ENCODE measurements at regions not wholly inside any gene's neighbourhood (a gene's known extent, or its start where the extent isn't known, plus 50 kb on each side); places are given as distances from the start of the nearest gene placed in this dataset.
"Not testable (repeated sequence)": the region's sequence is repeated elsewhere in the genome, so short reads cannot be mapped to it uniquely, and the experiment has no call there.

- Histone ChIP-seq H3K9me3 (ENCODE audit: control insufficient read depth in 5 of 5, low read length in 5 of 5) (peaks cover 0 to 3% (median 0%) of the 10 kb centered on the region in 5 donors), H3K27ac (ENCODE audit: low read depth, low read length) (no peak overlapping the region), H3K9ac (ENCODE audit: low read length in 5 of 5) (no peak overlapping the region), H3K4me3 (ENCODE audit: low read depth in 1 of 5, low read length in 5 of 5) (no peak overlapping the region), H3K4me1 (ENCODE audit: control insufficient read depth in 5 of 5, insufficient read depth in 5 of 5, low read length in 5 of 5) (no peaks in the 10 kb centered on the region), H3K27me3 (ENCODE audit: control insufficient read depth in 5 of 5, insufficient read depth in 4 of 5, low read length in 5 of 5) (no peaks in the 10 kb centered on the region), H3K36me3 (ENCODE audit: control insufficient read depth in 5 of 5, insufficient read depth in 5 of 5, low read length in 5 of 5) (no peaks in the 10 kb centered on the region)
Measured at GRCh38 chr21:27545754-27546349, 579.0 kb upstream of the ADAMTS5 start.

- H3K27me3 ChIP-seq (ENCODE audit: control insufficient read depth in 5 of 5, insufficient read depth in 4 of 5, low read length in 5 of 5); H3K27ac ChIP-seq (ENCODE audit: low read depth, low read length); H3K4me1 ChIP-seq (ENCODE audit: control insufficient read depth in 5 of 5, insufficient read depth in 5 of 5, low read length in 5 of 5); H3K36me3 ChIP-seq (ENCODE audit: control insufficient read depth in 5 of 5, insufficient read depth in 5 of 5, low read length in 5 of 5); H3K9ac ChIP-seq (ENCODE audit: low read length in 5 of 5); H3K9me3 ChIP-seq (ENCODE audit: control insufficient read depth in 5 of 5, low read length in 5 of 5); H3K4me3 ChIP-seq (ENCODE audit: low read depth in 1 of 5, low read length in 5 of 5): not testable (repeated sequence)
Measured at GRCh38 chr21:27542126-27542525, 575.2 kb upstream of the ADAMTS5 start.

DNA sequence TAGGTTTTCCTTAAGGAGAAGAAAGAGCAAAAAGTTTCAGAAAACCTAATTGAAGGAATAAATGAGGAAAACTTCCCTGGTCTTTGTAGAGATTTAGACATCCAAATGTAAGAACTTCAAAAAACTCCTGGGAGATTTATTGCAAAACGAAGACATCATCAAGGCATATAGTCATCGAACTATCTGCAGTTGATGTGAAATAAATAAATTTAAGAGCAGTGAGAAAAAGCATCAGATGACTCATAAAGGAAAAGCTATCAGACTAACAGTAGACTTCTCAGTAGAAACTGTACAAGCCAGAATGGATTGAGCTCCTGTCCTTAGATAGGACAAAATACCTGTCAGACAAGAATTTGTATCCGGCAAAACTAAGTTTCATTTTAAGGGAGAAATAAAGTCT is 569.4 kb upstream of the ADAMTS5 start:
- Histone ChIP-seq H3K27ac (ENCODE audit: low read depth, low read length) (no peak overlapping the region), H3K9ac (ENCODE audit: low read length in 5 of 5) (no peak overlapping the region), H3K9me3 (ENCODE audit: control insufficient read depth in 5 of 5, low read length in 5 of 5) (no peaks in the 10 kb centered on the region), H3K4me1 (ENCODE audit: control insufficient read depth in 5 of 5, insufficient read depth in 5 of 5, low read length in 5 of 5) (no peaks in the 10 kb centered on the region), H3K36me3 (ENCODE audit: control insufficient read depth in 5 of 5, insufficient read depth in 5 of 5, low read length in 5 of 5) (no peaks in the 10 kb centered on the region), H3K4me3 (ENCODE audit: low read depth in 1 of 5, low read length in 5 of 5) (no peak overlapping the region), H3K27me3 (ENCODE audit: control insufficient read depth in 5 of 5, insufficient read depth in 4 of 5, low read length in 5 of 5) (no peaks in the 10 kb centered on the region)

DNA sequence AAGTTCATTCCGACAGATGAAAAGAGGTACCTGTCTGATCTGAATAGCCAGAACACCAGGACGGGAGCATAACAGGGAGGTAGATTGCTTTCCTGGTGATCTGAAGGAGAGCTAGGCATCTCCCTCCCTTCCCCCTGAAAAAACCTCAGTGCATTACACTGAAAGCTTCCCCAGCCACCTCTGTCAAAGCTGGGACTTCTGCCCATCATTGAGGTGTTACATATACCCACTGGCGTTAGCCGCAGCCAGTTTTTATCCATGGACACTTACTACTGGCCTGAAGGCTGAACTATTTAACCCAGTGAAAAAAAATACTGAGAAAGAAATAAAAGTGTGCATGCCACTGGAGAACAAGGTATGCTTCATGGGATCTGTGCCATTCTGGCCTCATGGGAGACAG is 568.3 kb upstream of the ADAMTS5 start:
- H3K9me3 ChIP-seq (ENCODE audit: control insufficient read depth in 5 of 5, low read length in 5 of 5): no peaks in the 10 kb centered on the region
- H3K4me1 ChIP-seq (ENCODE audit: control insufficient read depth in 5 of 5, insufficient read depth in 5 of 5, low read length in 5 of 5): no peaks in the 10 kb centered on the region
- H3K27me3 ChIP-seq (ENCODE audit: control insufficient read depth in 5 of 5, insufficient read depth in 4 of 5, low read length in 5 of 5): no peaks in the 10 kb centered on the region
- H3K36me3 ChIP-seq (ENCODE audit: control insufficient read depth in 5 of 5, insufficient read depth in 5 of 5, low read length in 5 of 5): no peaks in the 10 kb centered on the region
- no peak overlapping the region for H3K4me3 ChIP-seq (ENCODE audit: low read depth in 1 of 5, low read length in 5 of 5)
- no peak overlapping the region for H3K27ac ChIP-seq (ENCODE audit: low read depth, low read length)
- H3K9ac ChIP-seq (ENCODE audit: low read length in 5 of 5): no peak overlapping the region

GRCh38 chr21:27534206-27534605 is 567.3 kb upstream of the ADAMTS5 start:
- no peaks in the 10 kb centered on the region for H3K27me3 ChIP-seq (ENCODE audit: control insufficient read depth in 5 of 5, insufficient read depth in 4 of 5, low read length in 5 of 5)
- H3K9me3 ChIP-seq (ENCODE audit: control insufficient read depth in 5 of 5, low read length in 5 of 5): no peaks in the 10 kb centered on the region
- H3K4me3 ChIP-seq (ENCODE audit: low read depth in 1 of 5, low read length in 5 of 5): no peak overlapping the region
- no peaks in the 10 kb centered on the region for H3K36me3 ChIP-seq (ENCODE audit: control insufficient read depth in 5 of 5, insufficient read depth in 5 of 5, low read length in 5 of 5)
- H3K4me1 ChIP-seq (ENCODE audit: control insufficient read depth in 5 of 5, insufficient read depth in 5 of 5, low read length in 5 of 5): no peaks in the 10 kb centered on the region
- H3K9ac ChIP-seq (ENCODE audit: low read length in 5 of 5): no peak overlapping the region
- H3K27ac ChIP-seq (ENCODE audit: low read depth, low read length): no peak overlapping the region

GRCh38 chr21:27532076-27532475 is 565.2 kb upstream of the ADAMTS5 start:
- Histone ChIP-seq H3K4me3 (ENCODE audit: low read depth in 1 of 5, low read length in 5 of 5) (no peak overlapping the region), H3K27me3 (ENCODE audit: control insufficient read depth in 5 of 5, insufficient read depth in 4 of 5, low read length in 5 of 5) (no peaks in the 10 kb centered on the region), H3K9ac (ENCODE audit: low read length in 5 of 5) (no peak overlapping the region), H3K4me1 (ENCODE audit: control insufficient read depth in 5 of 5, insufficient read depth in 5 of 5, low read length in 5 of 5) (no peaks in the 10 kb centered on the region), H3K27ac (ENCODE audit: low read depth, low read length) (no peak overlapping the region), H3K36me3 (ENCODE audit: control insufficient read depth in 5 of 5, insufficient read depth in 5 of 5, low read length in 5 of 5) (no peaks in the 10 kb centered on the region), H3K9me3 (ENCODE audit: control insufficient read depth in 5 of 5, low read length in 5 of 5) (no peaks in the 10 kb centered on the region)

DNA sequence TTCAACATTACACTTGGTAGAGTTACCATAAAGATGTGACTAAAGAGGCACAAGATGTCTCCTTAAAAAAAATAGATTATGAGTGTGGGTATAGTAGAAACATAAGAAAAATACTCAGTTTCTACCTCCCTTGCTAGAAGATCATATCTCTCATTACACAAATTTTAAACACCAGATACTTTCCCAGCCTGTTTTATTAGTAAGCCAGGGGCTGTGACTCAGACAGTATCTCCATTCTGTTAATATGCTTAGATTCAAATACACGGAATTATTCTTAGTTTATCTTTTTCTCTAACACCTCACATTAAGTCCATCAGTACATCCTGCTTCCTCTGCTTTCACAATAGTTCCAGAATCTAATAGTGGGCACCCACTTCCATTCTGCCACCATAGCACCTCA is 561.8 kb upstream of the ADAMTS5 start:
- Histone ChIP-seq H3K27ac (ENCODE audit: low read depth, low read length) (no peak overlapping the region), H3K9ac (ENCODE audit: low read length in 5 of 5) (no peak overlapping the region), H3K4me1 (ENCODE audit: control insufficient read depth in 5 of 5, insufficient read depth in 5 of 5, low read length in 5 of 5) (no peaks in the 10 kb centered on the region), H3K4me3 (ENCODE audit: low read depth in 1 of 5, low read length in 5 of 5) (no peak overlapping the region), H3K27me3 (ENCODE audit: control insufficient read depth in 5 of 5, insufficient read depth in 4 of 5, low read length in 5 of 5) (no peaks in the 10 kb centered on the region), H3K9me3 (ENCODE audit: control insufficient read depth in 5 of 5, low read length in 5 of 5) (no peaks in the 10 kb centered on the region), H3K36me3 (ENCODE audit: control insufficient read depth in 5 of 5, insufficient read depth in 5 of 5, low read length in 5 of 5) (no peaks in the 10 kb centered on the region)

DNA sequence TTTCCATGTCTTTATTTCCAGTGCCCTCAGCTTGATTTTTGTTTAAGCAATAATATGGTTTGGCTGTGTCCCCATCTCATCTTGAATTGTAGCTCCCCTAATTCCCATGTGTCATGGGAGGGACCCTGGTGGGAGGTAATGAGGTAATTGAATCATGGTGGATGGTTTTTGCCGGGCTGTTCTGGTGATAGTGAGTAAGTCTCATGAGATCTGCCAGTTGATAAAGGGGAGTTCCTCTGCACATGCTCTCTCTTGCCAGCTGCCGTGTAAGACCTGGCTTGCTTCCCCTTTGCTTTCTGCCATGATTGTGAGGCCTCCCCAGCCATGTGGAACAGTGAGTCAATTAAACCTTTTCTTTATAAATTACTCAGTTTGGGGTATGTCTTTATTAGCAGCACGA is 559.6 kb upstream of the ADAMTS5 start:
- no peak overlapping the region for H3K9ac ChIP-seq (ENCODE audit: low read length in 5 of 5)
- no peaks in the 10 kb centered on the region for H3K27me3 ChIP-seq (ENCODE audit: control insufficient read depth in 5 of 5, insufficient read depth in 4 of 5, low read length in 5 of 5)
- H3K27ac ChIP-seq (ENCODE audit: low read depth, low read length): no peak overlapping the region
- H3K9me3 ChIP-seq (ENCODE audit: control insufficient read depth in 5 of 5, low read length in 5 of 5): no peaks in the 10 kb centered on the region
- H3K4me1 ChIP-seq (ENCODE audit: control insufficient read depth in 5 of 5, insufficient read depth in 5 of 5, low read length in 5 of 5): no peaks in the 10 kb centered on the region
- no peak overlapping the region for H3K4me3 ChIP-seq (ENCODE audit: low read depth in 1 of 5, low read length in 5 of 5)
- H3K36me3 ChIP-seq (ENCODE audit: control insufficient read depth in 5 of 5, insufficient read depth in 5 of 5, low read length in 5 of 5): no peaks in the 10 kb centered on the region

DNA sequence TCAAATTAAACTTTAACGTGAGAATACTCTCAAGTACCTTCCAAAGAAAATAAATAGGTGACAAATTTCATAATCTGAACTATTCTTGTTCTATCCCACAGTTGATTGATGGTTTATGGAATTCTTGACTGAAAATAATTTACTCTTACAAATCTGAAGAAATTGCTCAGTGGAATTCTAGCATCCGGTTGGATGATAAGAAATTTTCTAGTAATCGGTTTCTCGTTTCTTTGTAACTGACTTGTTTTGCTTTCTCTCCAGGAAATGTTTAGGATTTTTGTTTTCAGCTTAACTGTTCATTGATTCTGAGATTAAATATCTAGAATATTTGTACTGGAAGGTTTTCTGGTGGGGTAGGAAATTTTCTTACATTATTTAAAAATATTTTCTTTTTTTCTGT is 558.9 kb upstream of the ADAMTS5 start:
- Histone ChIP-seq H3K4me1 (ENCODE audit: control insufficient read depth in 5 of 5, insufficient read depth in 5 of 5, low read length in 5 of 5) (no peaks in the 10 kb centered on the region), H3K4me3 (ENCODE audit: low read depth in 1 of 5, low read length in 5 of 5) (no peak overlapping the region), H3K27ac (ENCODE audit: low read depth, low read length) (no peak overlapping the region), H3K9ac (ENCODE audit: low read length in 5 of 5) (no peak overlapping the region), H3K27me3 (ENCODE audit: control insufficient read depth in 5 of 5, insufficient read depth in 4 of 5, low read length in 5 of 5) (no peaks in the 10 kb centered on the region), H3K36me3 (ENCODE audit: control insufficient read depth in 5 of 5, insufficient read depth in 5 of 5, low read length in 5 of 5) (no peaks in the 10 kb centered on the region), H3K9me3 (ENCODE audit: control insufficient read depth in 5 of 5, low read length in 5 of 5) (no peaks in the 10 kb centered on the region)

DNA sequence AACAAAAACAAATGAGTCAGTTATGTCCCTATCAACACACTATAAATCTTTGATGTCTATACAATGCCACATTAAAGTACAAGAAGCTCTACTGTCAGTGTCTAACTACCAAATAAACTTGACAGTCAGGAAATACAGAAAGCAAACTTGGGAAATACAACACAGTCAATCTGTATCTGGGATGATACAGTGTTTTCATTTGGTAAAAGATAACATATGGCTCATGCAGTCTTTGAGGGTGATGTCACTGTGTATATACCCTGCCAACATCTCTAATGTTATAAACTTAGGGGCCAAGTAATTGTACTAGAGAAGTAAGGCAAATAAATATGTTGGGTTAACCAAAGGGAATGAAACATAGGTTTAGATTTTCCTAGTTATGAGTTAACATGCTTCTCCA is 552.5 kb upstream of the ADAMTS5 start:
- Histone ChIP-seq H3K27me3 (ENCODE audit: control insufficient read depth in 5 of 5, insufficient read depth in 4 of 5, low read length in 5 of 5) (no peaks in the 10 kb centered on the region), H3K4me3 (ENCODE audit: low read depth in 1 of 5, low read length in 5 of 5) (no peak overlapping the region), H3K27ac (ENCODE audit: low read depth, low read length) (no peak overlapping the region), H3K4me1 (ENCODE audit: control insufficient read depth in 5 of 5, insufficient read depth in 5 of 5, low read length in 5 of 5) (no peaks in the 10 kb centered on the region), H3K9ac (ENCODE audit: low read length in 5 of 5) (no peak overlapping the region), H3K36me3 (ENCODE audit: control insufficient read depth in 5 of 5, insufficient read depth in 5 of 5, low read length in 5 of 5) (no peaks in the 10 kb centered on the region), H3K9me3 (ENCODE audit: control insufficient read depth in 5 of 5, low read length in 5 of 5) (peaks cover 0 to 13% (median 7%) of the 10 kb centered on the region in 5 donors)

DNA sequence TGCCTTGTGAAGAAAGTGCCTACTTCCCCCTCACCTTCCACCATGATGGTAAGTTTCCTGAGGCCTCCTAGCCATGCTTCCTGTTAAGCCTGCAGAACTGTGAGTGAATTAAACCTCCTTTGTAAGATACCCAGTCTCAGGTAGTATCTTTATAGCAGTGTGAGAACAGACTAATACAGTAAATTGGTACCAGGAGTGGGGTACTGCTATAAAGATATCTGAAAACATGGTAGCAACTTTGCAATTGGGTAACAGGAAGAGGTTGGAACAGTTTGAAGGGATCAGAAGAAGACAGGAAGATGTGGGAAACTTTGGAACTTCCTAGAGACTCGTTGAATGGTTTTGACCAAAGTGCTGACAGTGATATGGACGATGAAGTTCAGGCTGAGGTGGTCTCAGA is 550.3 kb upstream of the ADAMTS5 start:
- H3K4me3 ChIP-seq (ENCODE audit: low read depth in 1 of 5, low read length in 5 of 5); H3K9ac ChIP-seq (ENCODE audit: low read length in 5 of 5); H3K27ac ChIP-seq (ENCODE audit: low read depth, low read length); H3K27me3 ChIP-seq (ENCODE audit: control insufficient read depth in 5 of 5, insufficient read depth in 4 of 5, low read length in 5 of 5); H3K4me1 ChIP-seq (ENCODE audit: control insufficient read depth in 5 of 5, insufficient read depth in 5 of 5, low read length in 5 of 5); H3K36me3 ChIP-seq (ENCODE audit: control insufficient read depth in 5 of 5, insufficient read depth in 5 of 5, low read length in 5 of 5): not testable (repeated sequence)
- peaks cover 0 to 13% (median 7%) of the 10 kb centered on the region in 5 donors for H3K9me3 ChIP-seq (ENCODE audit: control insufficient read depth in 5 of 5, low read length in 5 of 5)

All from subcutaneous abdominal adipose tissue (tissue), 5 donors.